ENCODE measurements at regions not wholly inside any gene's neighbourhood (a gene's known extent, or its start where the extent isn't known, plus 50 kb on each side); places are given as distances from the start of the nearest gene placed in this dataset.

- no peak for DNase-seq
These were observed 342.7 kb upstream of the CWC22 start for GRCh38 chr2:180349809-180350208.

GRCh38 chr2:180343528-180344345 lies 336.6 kb upstream of the CWC22 start:
- no peak for DNase-seq

- DNase-seq, result no peak
These were observed 330.0 kb upstream of the CWC22 start for GRCh38 chr2:180337136-180337535.

GRCh38 chr2:180336550-180336949 lies 329.5 kb upstream of the CWC22 start:
- no peak for DNase-seq

- no peak for DNase-seq
These were observed 327.4 kb upstream of the CWC22 start for GRCh38 chr2:180334514-180334913.

- DNase-seq, result no peak
These were observed 321.8 kb upstream of the CWC22 start for GRCh38 chr2:180328795-180329422.

- no peak for DNase-seq
These were observed 320.1 kb upstream of the CWC22 start for GRCh38 chr2:180327185-180327584.

GRCh38 chr2:180325416-180326120 lies 318.5 kb upstream of the CWC22 start:
- no peak for DNase-seq

GRCh38 chr2:180324182-180324581 lies 317.1 kb upstream of the CWC22 start:
- no peak for DNase-seq

- DNase-seq, result no peak
These were observed 315.7 kb upstream of the CWC22 start for GRCh38 chr2:180322781-180323180.

GRCh38 chr2:180319586-180320405 lies 312.7 kb upstream of the CWC22 start:
- DNase-seq, result no peak

GRCh38 chr2:180314086-180314485 lies 307.0 kb upstream of the CWC22 start:
- no peak for DNase-seq

- no peak for DNase-seq
These were observed 305.4 kb upstream of the CWC22 start for GRCh38 chr2:180312542-180312941.

- no peak for DNase-seq
These were observed 300.0 kb upstream of the CWC22 start for GRCh38 chr2:180307096-180307495.

GRCh38 chr2:180306346-180306745 lies 299.2 kb upstream of the CWC22 start:
- DNase-seq, result no peak

GRCh38 chr2:180291552-180292421 lies 284.7 kb upstream of the CWC22 start:
- no peak for DNase-seq

GRCh38 chr2:180291060-180291459 lies 284.0 kb upstream of the CWC22 start:
- no peak for DNase-seq

GRCh38 chr2:180289627-180290026 lies 282.5 kb upstream of the CWC22 start:
- no peak for DNase-seq

- no peak for DNase-seq
These were observed 272.5 kb upstream of the CWC22 start for GRCh38 chr2:180279581-180279980.

- no peak for DNase-seq
These were observed 269.6 kb upstream of the CWC22 start for GRCh38 chr2:180276733-180277132.

GRCh38 chr2:180268006-180268405 lies 260.9 kb upstream of the CWC22 start:
- no peak for DNase-seq

GRCh38 chr2:180261976-180262375 lies 254.9 kb upstream of the CWC22 start:
- no peak for DNase-seq
